ENCODE measurements at regions not wholly inside any gene's neighbourhood (a gene's known extent, or its start where the extent isn't known, plus 50 kb on each side); places are given as distances from the start of the nearest gene placed in this dataset.

- TF ChIP-seq CTCF (IDR thresholded peaks at IDR 0.05; ENCODE audit: low read length) (no peak), EZH2 (IDR thresholded peaks at IDR 0.05; ENCODE audit: borderline replicate concordance, low read length) (no peak)
Observed at GRCh38 chr1:79842811-79843210, 836.3 kb upstream of the ADGRL4 start.
